Stomach (tissue), 8 donors: ENCODE measurements at regions not wholly inside any gene's neighbourhood (a gene's known extent, or its start where the extent isn't known, plus 50 kb on each side); places are given as distances from the start of the nearest gene placed in this dataset.

Experiments
- DNase-seq, 2 donors: peaks; one replicate each; pipeline versions ENCODE4 v3.0.0 to v3.0.0-alpha.2; 2013 to 2019
- H3K27ac ChIP-seq, 5 donors: fragments of 200-600 bp in 4 of 5; sonication (generic) in 4 of 5; one replicate each; pipeline ENCODE4 v1.5.1; 2013 to 2019; ENCODE audit warnings: mild to moderate bottlenecking in 1 of 5, moderate library complexity in 1 of 5
- H3K27me3 ChIP-seq, 3 donors: fragments of 200-600 bp; sonication (generic); one replicate each; pipeline ENCODE4 v1.5.1; 2017 to 2019; ENCODE audit warnings: mixed run types in 1 of 3
- H3K36me3 ChIP-seq, 4 donors: fragments of 200-600 bp; sonication (generic); 1 replicate in 3 of 4; 2 replicates in 1 of 4; pipeline ENCODE4 v1.5.1; 2016 to 2019
- H3K4me1 ChIP-seq, 4 donors: fragments of 200-600 bp; sonication (generic); one replicate each; pipeline ENCODE4 v1.5.1; 2016 to 2019
- H3K4me3 ChIP-seq, 4 donors: fragments of 200-600 bp; sonication (generic) in 3 of 4; one replicate each; pipeline ENCODE4 v1.5.1; 2016 to 2019; ENCODE audit warnings: mild to moderate bottlenecking in 1 of 4
- H3K9me3 ChIP-seq, 4 donors: fragments of 200-600 bp; sonication (generic); one replicate each; pipeline ENCODE4 v1.5.1; 2016 to 2019
- EP300 ChIP-seq: sonication (generic); formaldehyde crosslinking; IDR thresholded peaks from one replicate; pipeline ENCODE4 v1.6.1; 2017; ENCODE audit warnings: antibody characterized with exemption
- POLR2A ChIP-seq, 4 donors: fragments of 450-650 bp; IDR thresholded peaks; one replicate each; pipeline ENCODE4 v1.6.1; 2016; ENCODE audit warnings: antibody characterized with exemption in 4 of 4, control low read depth in 2 of 4, mild to moderate bottlenecking in 1 of 4, moderate library complexity in 1 of 4
- POLR2AphosphoS5 ChIP-seq, 3 donors: sonication (generic); formaldehyde crosslinking; IDR thresholded peaks; one replicate each; pipeline ENCODE4 v1.6.1; 2016; ENCODE audit warnings: antibody characterized with exemption in 3 of 3
- WGBS, 5 donors: extraction: QIAGEN DNeasy Blood & Tissue Kit in 3 of 5; methylation state at CpG; one replicate each; pipeline versions ENCODE4 v1.1.5 to v1.1.7; 2013 to 2018; 5-methylcytosine and 5-hydroxymethylcytosine counted together
- intact Hi-C: fragments of 100-400 bp; cut with DNase I; formaldehyde crosslinking; loops from one replicate; pipeline ENCODE4 v1.15.1; 2023; ENCODE audit warnings: low total_unique reads
- TF ChIP-seq, protein P1 (sequence below), 7 experiments: fragments of 450-650 bp in 4 of 7; fragments of 200-600 bp in 3 of 7; sonication (generic) in 3 of 7; IDR thresholded peaks; one replicate each; pipeline ENCODE4 v1.5.1; 2016 to 2019; ENCODE audit warnings: antibody characterized with exemption in 7 of 7, control low read depth in 2 of 7, mild to moderate bottlenecking in 1 of 7
- donor health status: healthy with polysubstance abuse.
- donor health status: Bipolar disorder and iron deficiency.
- donor health status: healthy.

DNA sequence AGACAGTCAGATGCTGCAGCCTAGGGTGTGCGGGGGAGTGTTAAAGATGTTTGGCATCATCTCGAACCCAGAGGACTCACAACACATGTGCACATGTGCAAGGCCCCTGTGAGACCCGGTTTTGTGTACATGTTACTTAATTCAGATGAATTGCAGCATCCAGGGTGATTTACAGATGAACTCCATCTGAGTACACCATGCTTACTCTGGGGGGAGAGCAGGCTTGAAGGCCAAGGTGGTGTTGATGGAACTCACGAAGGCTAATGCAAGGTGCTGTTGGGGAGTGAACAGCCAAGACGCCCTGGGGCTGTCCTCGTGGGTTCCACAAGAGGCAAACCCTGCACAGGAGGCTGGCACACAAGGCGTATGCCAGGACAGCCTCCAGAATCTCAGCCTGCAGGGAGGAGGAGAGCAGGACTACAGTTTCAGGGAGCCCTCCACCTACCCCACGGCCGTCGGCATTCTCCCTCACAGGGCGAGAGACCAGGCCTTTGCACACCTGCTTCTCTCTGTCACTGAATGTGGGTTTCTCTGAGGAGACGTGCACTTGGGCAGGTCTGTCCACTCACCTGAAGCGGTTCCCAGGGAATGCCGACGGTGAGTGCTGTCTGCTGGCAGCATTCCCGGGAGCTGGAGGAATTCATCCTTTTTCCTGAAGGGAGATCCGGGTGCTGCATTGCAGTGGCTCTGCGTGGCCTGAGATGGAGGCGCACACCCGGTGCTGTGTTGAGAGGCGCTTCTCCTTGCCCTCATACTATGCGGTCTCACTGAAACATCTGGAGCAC lies 178.5 kb upstream of the RNF32 start:
- no peaks in the 10 kb centered on the region for H3K9me3 ChIP-seq
- intact Hi-C loops: no loop called here
- H3K4me3 ChIP-seq: no peak overlapping the region
- no peaks in the 10 kb centered on the region for H3K27me3 ChIP-seq
- H3K36me3 ChIP-seq: no peaks in the 10 kb centered on the region
- peaks cover 0 to 10% (median 2%) of the 10 kb centered on the region in 4 donors for H3K4me1 ChIP-seq
- H3K27ac ChIP-seq: peak overlapping the region in 3 of 5 donors; percentile 4 to 57 (median 47)
- DNase-seq: peak in 1 of 2 donors; percentile 70
- WGBS, 5 donors: 64 to 80% (median 70%) methylated on average over 4 to 22 of the region's 22 CpGs
- no peak for TF ChIP-seq POLR2AphosphoS5 (IDR thresholded peaks at IDR 0.05)

GRCh38 chr7:156460858-156461627 lies 179.5 kb upstream of the RNF32 start:
- peak; percentile 40 to 79 for DNase-seq
- peaks cover 0 to 10% (median 2%) of the 10 kb centered on the region in 4 donors for H3K4me1 ChIP-seq
- H3K27ac ChIP-seq: peak overlapping the region in 2 of 5 donors; percentile 47 to 57
- no peaks in the 10 kb centered on the region for H3K36me3 ChIP-seq
- no peak for TF ChIP-seq POLR2A (IDR thresholded peaks at IDR 0.05)
- TF ChIP-seq EP300: no peak
- TF ChIP-seq, protein P1, sequence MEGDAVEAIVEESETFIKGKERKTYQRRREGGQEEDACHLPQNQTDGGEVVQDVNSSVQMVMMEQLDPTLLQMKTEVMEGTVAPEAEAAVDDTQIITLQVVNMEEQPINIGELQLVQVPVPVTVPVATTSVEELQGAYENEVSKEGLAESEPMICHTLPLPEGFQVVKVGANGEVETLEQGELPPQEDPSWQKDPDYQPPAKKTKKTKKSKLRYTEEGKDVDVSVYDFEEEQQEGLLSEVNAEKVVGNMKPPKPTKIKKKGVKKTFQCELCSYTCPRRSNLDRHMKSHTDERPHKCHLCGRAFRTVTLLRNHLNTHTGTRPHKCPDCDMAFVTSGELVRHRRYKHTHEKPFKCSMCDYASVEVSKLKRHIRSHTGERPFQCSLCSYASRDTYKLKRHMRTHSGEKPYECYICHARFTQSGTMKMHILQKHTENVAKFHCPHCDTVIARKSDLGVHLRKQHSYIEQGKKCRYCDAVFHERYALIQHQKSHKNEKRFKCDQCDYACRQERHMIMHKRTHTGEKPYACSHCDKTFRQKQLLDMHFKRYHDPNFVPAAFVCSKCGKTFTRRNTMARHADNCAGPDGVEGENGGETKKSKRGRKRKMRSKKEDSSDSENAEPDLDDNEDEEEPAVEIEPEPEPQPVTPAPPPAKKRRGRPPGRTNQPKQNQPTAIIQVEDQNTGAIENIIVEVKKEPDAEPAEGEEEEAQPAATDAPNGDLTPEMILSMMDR (IDR thresholded peaks at IDR 0.05): no peak
- no peak for TF ChIP-seq POLR2AphosphoS5 (IDR thresholded peaks at IDR 0.05)
- H3K9me3 ChIP-seq: no peaks in the 10 kb centered on the region
- intact Hi-C loops: no loop called here
- H3K27me3 ChIP-seq: no peaks in the 10 kb centered on the region
- WGBS, 5 donors: 27 to 59% (median 40%) methylated on average over 12 of the region's 12 CpGs
- H3K4me3 ChIP-seq: no peak overlapping the region

DNA sequence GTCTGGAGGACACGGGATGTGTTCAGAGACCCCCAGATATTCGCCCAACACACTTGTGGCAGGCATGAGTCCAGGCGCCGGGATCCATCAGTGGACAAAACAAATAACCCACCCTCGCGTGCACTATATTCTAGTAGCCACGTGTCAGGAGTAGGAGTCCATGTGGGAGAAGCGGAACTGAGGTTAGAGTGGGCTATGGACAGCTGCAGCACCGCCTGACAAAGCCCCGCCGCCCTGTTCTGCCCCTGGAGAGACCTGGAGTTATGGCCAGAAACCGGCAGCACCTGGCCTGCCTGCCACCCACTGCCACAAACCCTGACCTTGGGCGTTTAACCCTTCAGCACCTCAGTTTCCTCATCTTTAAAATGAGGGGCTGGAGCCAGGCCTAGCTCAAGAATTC lies 181.0 kb upstream of the RNF32 start:
- intact Hi-C loops: no loop called here
- no peak overlapping the region for H3K27ac ChIP-seq
- H3K9me3 ChIP-seq: no peaks in the 10 kb centered on the region
- H3K4me1 ChIP-seq: peaks cover 0 to 10% (median 2%) of the 10 kb centered on the region in 4 donors
- no peak overlapping the region for H3K4me3 ChIP-seq
- TF ChIP-seq EP300 (no peak), POLR2AphosphoS5 (IDR thresholded peaks at IDR 0.05) (no peak), POLR2A (IDR thresholded peaks at IDR 0.05) (no peak)
- TF ChIP-seq, protein P1 (IDR thresholded peaks at IDR 0.05): no peak
- H3K27me3 ChIP-seq: no peaks in the 10 kb centered on the region
- 87 to 93% (median 88%) methylated on average over 10 to 13 of the region's 13 CpGs for WGBS, 5 donors
- no peaks in the 10 kb centered on the region for H3K36me3 ChIP-seq
- DNase-seq: no peak

GRCh38 chr7:156459067-156459466 lies 181.5 kb upstream of the RNF32 start:
- 77 to 96% (median 81%) methylated on average over 1 of the region's 1 CpG for whole genome bisulfite sequencing, 5 donors

More at GRCh38 chr7:156459067-156459466, 181.5 kb upstream of the RNF32 start:
- DNase-seq: no peak
- intact Hi-C loops: no loop called here
- TF ChIP-seq, protein P1 (IDR thresholded peaks at IDR 0.05): no peak
- no peak for TF ChIP-seq EP300
- no peak for TF ChIP-seq POLR2AphosphoS5 (IDR thresholded peaks at IDR 0.05)
- no peak for TF ChIP-seq POLR2A (IDR thresholded peaks at IDR 0.05)
- Histone ChIP-seq H3K27me3 (no peaks in the 10 kb centered on the region), H3K9me3 (no peaks in the 10 kb centered on the region), H3K27ac (no peak overlapping the region), H3K4me3 (no peak overlapping the region), H3K4me1 (peaks cover 0 to 10% (median 2%) of the 10 kb centered on the region in 4 donors), H3K36me3 (no peaks in the 10 kb centered on the region)
